Panc1 (cell line): ENCODE measurements at regions not wholly inside any gene's neighbourhood (a gene's known extent, or its start where the extent isn't known, plus 50 kb on each side); places are given as distances from the start of the nearest gene placed in this dataset.

Source experiments
- ATAC-seq: fragments of 200-7000 bp; cut with Tn5 transposase; 2 replicates; pipeline ENCODE4 v1.9.1; 2020; ENCODE audit warnings: mild to moderate bottlenecking, moderate library complexity
- BruUV-seq: library from RNA; stranded (reverse); fragments of 400-500 nt; replicated peaks from 2 replicates; lab custom pipeline; 2021; lab: Mats Ljungman, UMichigan
- CTCF ChIA-PET: fragments of 300-600 bp; sonication (Branson Sonifier 250); formaldehyde crosslinking; loops from one replicate; lab custom pipeline; 2022; ENCODE audit warnings: antibody characterized with exemption; lab: Charles Lee
- POLR2A ChIA-PET: fragments of 300-600 bp; sonication (Branson Sonifier 250); formaldehyde crosslinking; loops from one replicate; lab custom pipeline; 2022; ENCODE audit warnings: antibody characterized with exemption; lab: Charles Lee
- DNase-seq: peaks from one replicate; pipeline ENCODE4 v3.0.0-alpha.2; 2010; ENCODE audit warnings: low read depth, low spot score
- H3K27ac ChIP-seq: 2 replicates; pipeline ENCODE4 v1.5.1; 2011; ENCODE audit warnings: mild to moderate bottlenecking, low read length, inconsistent platforms
- H3K27me3 ChIP-seq: fragments of 200-500 bp; sonication (Bioruptor generic); 2 replicates; pipeline ENCODE4 v1.6.0; 2014; ENCODE audit warnings: low read length, inconsistent platforms; ENCODE audit not compliant: control insufficient read depth, insufficient read depth
- H3K36me3 ChIP-seq: fragments of 200-500 bp; sonication (Bioruptor generic); 2 replicates; pipeline ENCODE4 v1.5.1; 2014; ENCODE audit warnings: inconsistent platforms, mild to moderate bottlenecking, low read length, moderate library complexity; ENCODE audit not compliant: control insufficient read depth, insufficient read depth
- H3K4me1 ChIP-seq: 2 replicates; pipeline ENCODE4 v1.5.1; 2011; ENCODE audit warnings: inconsistent platforms, mild to moderate bottlenecking, low read length, moderate library complexity; ENCODE audit not compliant: control insufficient read depth, insufficient read depth
- H3K4me3 ChIP-seq, 2 experiments: 2 replicates each; pipeline ENCODE4 v1.5.1; 2011 to 2012; ENCODE audit warnings: low read depth in 2 of 2, low read length in 2 of 2, mild to moderate bottlenecking in 2 of 2, inconsistent platforms in 1 of 2, moderate library complexity in 1 of 2
- H3K9me3 ChIP-seq: fragments of 200-500 bp; sonication (Bioruptor generic); 2 replicates; pipeline ENCODE4 v1.5.1; 2014; ENCODE audit warnings: low read depth, mild to moderate bottlenecking, inconsistent platforms, low read length, moderate library complexity; ENCODE audit not compliant: control insufficient read depth, insufficient read depth
- CTCF ChIP-seq: fragments of 450-650 bp; IDR thresholded peaks from 2 replicates; pipeline ENCODE4 v1.5.1; 2017; ENCODE audit warnings: mild to moderate bottlenecking
- POLR2AphosphoS5 ChIP-seq: IDR thresholded peaks from 2 replicates; pipeline ENCODE4 v1.6.1; 2012; ENCODE audit warnings: mild to moderate bottlenecking, low read depth, low read length, moderate library complexity
- SIN3A ChIP-seq: IDR thresholded peaks from 2 replicates; pipeline ENCODE4 v1.6.1; 2012; ENCODE audit warnings: low read depth, mild to moderate bottlenecking, low read length, moderate library complexity, borderline replicate concordance; ENCODE audit not compliant: insufficient read depth
- TCF7L2 ChIP-seq: IDR thresholded peaks from 2 replicates; pipeline ENCODE4 v1.6.1; 2011; ENCODE audit warnings: mild to moderate bottlenecking, low read depth, low read length, inconsistent platforms
- in situ Hi-C: cut with HindIII; loops from 2 replicates; pipeline ENCODE4 v1.10.0; 2016; ENCODE audit warnings: low sequenced_read_pairs, low pct_unique_long_range_greater_than_20kb
- intact Hi-C: fragments of 100-400 bp; cut with micrococcal nuclease; formaldehyde crosslinking; loops from one replicate; pipeline ENCODE4 v1.10.0; 2022; ENCODE audit not compliant: unreplicated experiment
- TF ChIP-seq, protein P1 (sequence below), 2 experiments: IDR thresholded peaks; 2 replicates each; pipeline ENCODE4 v1.6.1; 2011 to 2012; ENCODE audit warnings: low read depth in 2 of 2, control low read depth in 1 of 2, low read length in 1 of 2, mild to moderate bottlenecking in 1 of 2, moderate library complexity in 1 of 2; ENCODE audit not compliant: insufficient read depth in 1 of 2

DNA sequence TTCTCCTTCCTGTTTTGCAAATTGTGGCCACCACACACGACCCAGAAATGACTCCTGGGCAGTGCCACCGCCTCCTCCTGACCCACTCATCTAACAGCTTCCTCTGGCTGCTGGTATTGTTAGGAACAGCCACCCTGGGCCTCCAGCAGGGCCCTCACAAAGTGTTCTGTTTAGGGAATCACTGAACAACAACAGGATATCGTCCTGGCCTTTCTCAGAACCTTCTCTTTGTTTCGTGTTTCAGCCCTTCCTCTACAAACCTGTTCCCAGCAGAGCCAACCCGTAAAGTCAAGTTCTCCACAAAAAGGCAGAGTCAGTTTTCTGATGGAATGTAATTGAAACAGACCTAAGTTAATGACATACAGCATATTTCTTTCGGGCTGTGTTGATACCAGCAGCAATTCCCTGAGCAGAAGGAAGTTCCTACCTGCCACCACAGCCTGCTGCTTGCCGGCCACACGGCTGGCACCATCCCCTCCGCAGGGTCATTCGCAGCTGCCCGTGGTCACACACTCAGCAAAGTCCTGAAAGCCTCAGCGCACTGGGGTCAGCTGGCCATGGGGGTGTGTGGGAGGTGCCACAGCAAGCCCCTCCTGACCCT lies 91.7 kb upstream of the PITRM1 start:
- Histone ChIP-seq H3K9me3 (no peaks in the 10 kb centered on the region), H3K27me3 (no peaks in the 10 kb centered on the region), H3K27ac (no peak overlapping the region), H3K4me1 (no peaks in the 10 kb centered on the region), H3K4me3 (no peak overlapping the region), H3K36me3 (no peaks in the 10 kb centered on the region)
- POLR2A ChIA-PET: no interaction called here
- BruUV-seq: no TSS peak
- CTCF ChIA-PET: no interaction called here
- ATAC-seq (no peak), DNase-seq (no peak)
- TF ChIP-seq, protein P1, sequence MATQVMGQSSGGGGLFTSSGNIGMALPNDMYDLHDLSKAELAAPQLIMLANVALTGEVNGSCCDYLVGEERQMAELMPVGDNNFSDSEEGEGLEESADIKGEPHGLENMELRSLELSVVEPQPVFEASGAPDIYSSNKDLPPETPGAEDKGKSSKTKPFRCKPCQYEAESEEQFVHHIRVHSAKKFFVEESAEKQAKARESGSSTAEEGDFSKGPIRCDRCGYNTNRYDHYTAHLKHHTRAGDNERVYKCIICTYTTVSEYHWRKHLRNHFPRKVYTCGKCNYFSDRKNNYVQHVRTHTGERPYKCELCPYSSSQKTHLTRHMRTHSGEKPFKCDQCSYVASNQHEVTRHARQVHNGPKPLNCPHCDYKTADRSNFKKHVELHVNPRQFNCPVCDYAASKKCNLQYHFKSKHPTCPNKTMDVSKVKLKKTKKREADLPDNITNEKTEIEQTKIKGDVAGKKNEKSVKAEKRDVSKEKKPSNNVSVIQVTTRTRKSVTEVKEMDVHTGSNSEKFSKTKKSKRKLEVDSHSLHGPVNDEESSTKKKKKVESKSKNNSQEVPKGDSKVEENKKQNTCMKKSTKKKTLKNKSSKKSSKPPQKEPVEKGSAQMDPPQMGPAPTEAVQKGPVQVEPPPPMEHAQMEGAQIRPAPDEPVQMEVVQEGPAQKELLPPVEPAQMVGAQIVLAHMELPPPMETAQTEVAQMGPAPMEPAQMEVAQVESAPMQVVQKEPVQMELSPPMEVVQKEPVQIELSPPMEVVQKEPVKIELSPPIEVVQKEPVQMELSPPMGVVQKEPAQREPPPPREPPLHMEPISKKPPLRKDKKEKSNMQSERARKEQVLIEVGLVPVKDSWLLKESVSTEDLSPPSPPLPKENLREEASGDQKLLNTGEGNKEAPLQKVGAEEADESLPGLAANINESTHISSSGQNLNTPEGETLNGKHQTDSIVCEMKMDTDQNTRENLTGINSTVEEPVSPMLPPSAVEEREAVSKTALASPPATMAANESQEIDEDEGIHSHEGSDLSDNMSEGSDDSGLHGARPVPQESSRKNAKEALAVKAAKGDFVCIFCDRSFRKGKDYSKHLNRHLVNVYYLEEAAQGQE (IDR thresholded peaks at IDR 0.05; ENCODE audit: insufficient read depth in 1 of 2, low read depth in 2 of 2, low read length in 1 of 2): no peak
- TF ChIP-seq SIN3A (no peak), CTCF (no peak), POLR2AphosphoS5 (no peak), TCF7L2 (no peak)
- intact Hi-C loops (no loop called here), in situ Hi-C loops (no loop called here)

- H3K9me3 ChIP-seq: no peaks in the 10 kb centered on the region
- BruUV-seq: no TSS peak
- ChIA-PET POLR2A (no interaction called here), CTCF (no interaction called here)
- intact Hi-C loops (no loop called here), in situ Hi-C loops (no loop called here)
- H3K4me3 ChIP-seq: no peak overlapping the region
- ATAC-seq: no peak
- no peak for TF ChIP-seq TCF7L2
- TF ChIP-seq, protein P1 (IDR thresholded peaks at IDR 0.05; ENCODE audit: insufficient read depth in 1 of 2, low read depth in 2 of 2, low read length in 1 of 2): no peak
- TF ChIP-seq POLR2AphosphoS5: no peak
- TF ChIP-seq SIN3A: no peak
- TF ChIP-seq CTCF: no peak
- H3K36me3 ChIP-seq: no peaks in the 10 kb centered on the region
- H3K4me1 ChIP-seq: no peaks in the 10 kb centered on the region
- no peaks in the 10 kb centered on the region for H3K27me3 ChIP-seq
- DNase-seq: no peak
- no peak overlapping the region for H3K27ac ChIP-seq
Measured at GRCh38 chr10:3263747-3264146, 91.2 kb upstream of the PITRM1 start.
